GM23338 (cell line): ENCODE measurements at regions not wholly inside any gene's neighbourhood (a gene's known extent, or its start where the extent isn't known, plus 50 kb on each side); places are given as distances from the start of the nearest gene placed in this dataset.

Experiments used
- CREB1 ChIP-seq: fragments of 250-450 bp; sonication (Bioruptor Pico); IDR thresholded peaks from 2 replicates; pipeline ENCODE4 v1.5.0; 2020; ENCODE audit warnings: low read depth, mild to moderate bottlenecking, moderate library complexity
- CTCF ChIP-seq, 2 experiments: fragments of 200-600 bp in 1 of 2; sonication (generic) in 1 of 2; conservative IDR thresholded peaks; 2 replicates each; pipeline versions ENCODE4 v1.5.1 to v1.6.1; 2016 to 2017; ENCODE audit warnings: antibody characterized with exemption in 2 of 2, low read depth in 2 of 2, mild to moderate bottlenecking in 2 of 2, moderate library complexity in 1 of 2
- ETS1 ChIP-seq: IDR thresholded peaks from 2 replicates; pipeline ENCODE4 v1.6.1; 2016; ENCODE audit warnings: antibody characterized with exemption
- EZH2 ChIP-seq: fragments of 200-600 bp; sonication (generic); IDR thresholded peaks from one replicate; pipeline ENCODE4 v1.8.0; 2017; ENCODE audit warnings: antibody characterized with exemption, mild to moderate bottlenecking, low read depth; ENCODE audit not compliant: unreplicated experiment
- EZH2phosphoT487 ChIP-seq: fragments of 200-600 bp; sonication (generic); IDR thresholded peaks from one replicate; pipeline ENCODE4 v1.8.1; 2018; ENCODE audit warnings: antibody characterized with exemption; ENCODE audit not compliant: unreplicated experiment
- JUNB ChIP-seq: IDR thresholded peaks from one replicate; pipeline ENCODE4 v1.6.1; 2016; ENCODE audit warnings: antibody characterized with exemption; ENCODE audit not compliant: unreplicated experiment
- NANOG ChIP-seq: IDR thresholded peaks from 2 replicates; pipeline ENCODE4 v1.6.1; 2016; ENCODE audit warnings: antibody characterized with exemption, borderline replicate concordance
- POLR2AphosphoS5 ChIP-seq: IDR thresholded peaks from 2 replicates; pipeline ENCODE4 v1.6.1; 2016; ENCODE audit warnings: antibody characterized with exemption, low read depth
- STAT1 ChIP-seq: IDR thresholded peaks from one replicate; pipeline ENCODE4 v1.6.1; 2016; ENCODE audit warnings: antibody characterized with exemption; ENCODE audit not compliant: unreplicated experiment
- ZNF114 ChIP-seq: fragments of 250-450 bp; sonication (Bioruptor Pico); IDR thresholded peaks from 2 replicates; pipeline ENCODE4 v1.5.0; 2020; ENCODE audit warnings: mild to moderate bottlenecking, moderate library complexity
- ZNF331 ChIP-seq: fragments of 250-450 bp; sonication (Bioruptor Pico); IDR thresholded peaks from 2 replicates; pipeline ENCODE4 v1.5.0; 2020; ENCODE audit warnings: low read depth, mild to moderate bottlenecking, moderate library complexity
- ZNF462 ChIP-seq: fragments of 250-450 bp; sonication (Bioruptor Pico); IDR thresholded peaks from 2 replicates; pipeline ENCODE4 v1.5.0; 2020; ENCODE audit warnings: mild to moderate bottlenecking, moderate library complexity
- TF ChIP-seq, protein P1 (sequence below): IDR thresholded peaks from one replicate; pipeline ENCODE4 v1.6.1; 2018; ENCODE audit warnings: antibody characterized with exemption; ENCODE audit not compliant: unreplicated experiment

DNA sequence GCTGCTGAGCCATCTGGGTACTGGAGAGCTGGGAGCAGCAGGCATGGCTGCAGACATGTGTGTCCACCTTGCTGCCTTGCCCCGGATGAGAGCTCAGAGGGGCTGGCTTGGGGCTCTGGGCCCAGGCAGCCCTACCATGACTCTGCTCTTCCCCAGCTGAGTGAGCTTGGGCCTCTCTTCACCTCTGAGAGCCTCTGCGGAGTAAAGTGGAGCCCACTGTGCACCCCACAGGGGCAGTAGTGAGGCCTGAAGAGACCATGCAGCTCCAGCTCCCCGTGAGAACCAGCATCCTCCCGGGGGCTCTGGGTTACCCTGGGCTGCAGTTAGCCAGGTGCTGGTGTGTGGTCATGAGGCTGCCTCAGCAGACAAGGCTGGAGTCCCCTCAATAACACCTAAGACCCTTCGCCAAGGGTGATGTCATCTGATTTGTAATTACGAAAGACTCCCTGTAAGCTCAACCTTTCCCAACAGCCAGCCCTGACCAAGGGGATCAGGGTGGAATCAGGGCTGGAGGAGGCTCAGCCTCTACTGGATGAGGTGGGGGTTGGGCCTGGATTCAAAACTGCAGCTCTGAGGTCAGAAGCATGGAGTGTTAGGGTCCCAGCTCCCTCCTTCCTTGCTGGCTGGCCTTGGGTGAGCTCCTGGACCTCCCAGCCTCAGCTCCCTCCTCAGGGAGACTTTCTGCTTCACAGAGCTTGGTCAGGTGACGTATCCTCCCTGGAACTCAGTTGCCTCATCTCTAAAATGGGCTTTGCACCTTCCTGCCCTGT lies 308.0 kb downstream of the MATN1 start:
- no peak for TF ChIP-seq CTCF (conservative IDR thresholded peaks at IDR 0.05; ENCODE audit: low read depth in 2 of 2)
- TF ChIP-seq, protein P1, sequence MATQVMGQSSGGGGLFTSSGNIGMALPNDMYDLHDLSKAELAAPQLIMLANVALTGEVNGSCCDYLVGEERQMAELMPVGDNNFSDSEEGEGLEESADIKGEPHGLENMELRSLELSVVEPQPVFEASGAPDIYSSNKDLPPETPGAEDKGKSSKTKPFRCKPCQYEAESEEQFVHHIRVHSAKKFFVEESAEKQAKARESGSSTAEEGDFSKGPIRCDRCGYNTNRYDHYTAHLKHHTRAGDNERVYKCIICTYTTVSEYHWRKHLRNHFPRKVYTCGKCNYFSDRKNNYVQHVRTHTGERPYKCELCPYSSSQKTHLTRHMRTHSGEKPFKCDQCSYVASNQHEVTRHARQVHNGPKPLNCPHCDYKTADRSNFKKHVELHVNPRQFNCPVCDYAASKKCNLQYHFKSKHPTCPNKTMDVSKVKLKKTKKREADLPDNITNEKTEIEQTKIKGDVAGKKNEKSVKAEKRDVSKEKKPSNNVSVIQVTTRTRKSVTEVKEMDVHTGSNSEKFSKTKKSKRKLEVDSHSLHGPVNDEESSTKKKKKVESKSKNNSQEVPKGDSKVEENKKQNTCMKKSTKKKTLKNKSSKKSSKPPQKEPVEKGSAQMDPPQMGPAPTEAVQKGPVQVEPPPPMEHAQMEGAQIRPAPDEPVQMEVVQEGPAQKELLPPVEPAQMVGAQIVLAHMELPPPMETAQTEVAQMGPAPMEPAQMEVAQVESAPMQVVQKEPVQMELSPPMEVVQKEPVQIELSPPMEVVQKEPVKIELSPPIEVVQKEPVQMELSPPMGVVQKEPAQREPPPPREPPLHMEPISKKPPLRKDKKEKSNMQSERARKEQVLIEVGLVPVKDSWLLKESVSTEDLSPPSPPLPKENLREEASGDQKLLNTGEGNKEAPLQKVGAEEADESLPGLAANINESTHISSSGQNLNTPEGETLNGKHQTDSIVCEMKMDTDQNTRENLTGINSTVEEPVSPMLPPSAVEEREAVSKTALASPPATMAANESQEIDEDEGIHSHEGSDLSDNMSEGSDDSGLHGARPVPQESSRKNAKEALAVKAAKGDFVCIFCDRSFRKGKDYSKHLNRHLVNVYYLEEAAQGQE: no peak
- TF ChIP-seq EZH2: no peak
- TF ChIP-seq STAT1: no peak
- no peak for TF ChIP-seq POLR2AphosphoS5
- TF ChIP-seq EZH2phosphoT487: no peak
- no peak for TF ChIP-seq CREB1 (CRISPR knock-in tag)
- no peak for TF ChIP-seq NANOG
- TF ChIP-seq ETS1: no peak
- TF ChIP-seq ZNF462: no peak
- no peak for TF ChIP-seq ZNF114 (CRISPR knock-in tag)
- TF ChIP-seq ZNF331 (CRISPR knock-in tag): no peak
- TF ChIP-seq JUNB: no peak
